K562 (cell line): ENCODE measurements at regions not wholly inside any gene's neighbourhood (a gene's known extent, or its start where the extent isn't known, plus 50 kb on each side); places are given as distances from the start of the nearest gene placed in this dataset.

Source experiments
- FOXA1 ChIP-seq: fragments of 450-650 bp; IDR thresholded peaks from 2 replicates; pipeline ENCODE4 v1.6.1; 2016; ENCODE audit warnings: mild to moderate bottlenecking, borderline replicate concordance
- HNRNPLL ChIP-seq: fragments of 200-400 bp; formaldehyde crosslinking; IDR thresholded peaks from 2 replicates; pipeline ENCODE4 v1.6.1; 2017; ENCODE audit warnings: low read length, low read depth, mild to moderate bottlenecking; ENCODE audit not compliant: poor library complexity, severe bottlenecking
- IRF1 ChIP-seq: sonication (generic); formaldehyde crosslinking; IDR thresholded peaks from 2 replicates; pipeline ENCODE4 v1.8.0; 2022; ENCODE audit warnings: missing genetic modification reagents, mild to moderate bottlenecking, borderline replicate concordance
- POLR2A ChIP-seq: fragments of 450-650 bp; conservative IDR thresholded peaks from 2 replicates; pipeline ENCODE4 v1.6.1; 2016
- POLR2AphosphoS5 ChIP-seq: IDR thresholded peaks from 2 replicates; pipeline ENCODE4 v1.6.1; 2011; ENCODE audit warnings: mild to moderate bottlenecking, low read depth, low read length, moderate library complexity; ENCODE audit not compliant: control insufficient read depth, insufficient read depth
- RFX5 ChIP-seq: IDR thresholded peaks from 2 replicates; pipeline ENCODE4 v1.6.1; 2011; ENCODE audit warnings: low read depth, mild to moderate bottlenecking, improper control_type of control experiment, low read length
- TAF1 ChIP-seq: IDR thresholded peaks from 2 replicates; pipeline ENCODE4 v1.6.1; 2011; ENCODE audit warnings: mild to moderate bottlenecking, low read length, moderate library complexity; ENCODE audit not compliant: insufficient read depth, control insufficient read depth, severe bottlenecking; ENCODE audit errors: extremely low read depth
- ZNF146 ChIP-seq: IDR thresholded peaks from one replicate; pipeline ENCODE4 v1.6.1; 2018; ENCODE audit warnings: missing compliant biosample characterization; ENCODE audit not compliant: unreplicated experiment
- ZNF589 ChIP-seq: fragments of 200-800 bp; sonication (Bioruptor generic); IDR thresholded peaks from 2 replicates; pipeline ENCODE4 v1.6.1; 2016; ENCODE audit warnings: low read depth, missing genetic modification characterization, missing compliant biosample characterization
- TF ChIP-seq, protein P1 (sequence below), 3 experiments: IDR thresholded peaks in 2 of 3; conservative IDR thresholded peaks in 1 of 3; 2 replicates each; pipeline ENCODE4 v1.5.1; 2011 to 2012; ENCODE audit warnings: low read length in 3 of 3, mild to moderate bottlenecking in 3 of 3, control low read depth in 2 of 3, improper control_type of control experiment in 1 of 3, inconsistent platforms in 1 of 3, low read depth in 1 of 3, mixed read lengths in 1 of 3, moderate library complexity in 1 of 3; ENCODE audit not compliant: insufficient read depth in 2 of 3
- TF ChIP-seq, protein P2 (sequence below): sonication (generic); formaldehyde crosslinking; IDR thresholded peaks from 2 replicates; pipeline ENCODE4 v1.9.0; 2022; ENCODE audit warnings: mild to moderate bottlenecking, missing genetic modification reagents
- TF ChIP-seq, protein P3 (sequence below): fragments of 250-450 bp; sonication (Bioruptor Pico); IDR thresholded peaks from 2 replicates; pipeline ENCODE4 v1.4.0; 2020; ENCODE audit warnings: mild to moderate bottlenecking, moderate library complexity

GRCh38 chr12:104864668-104865067 lies 93.4 kb downstream of the SLC41A2 start:
- TF ChIP-seq IRF1 (no peak), POLR2A (no peak), ZNF146 (CRISPR knock-in tag) (no peak), POLR2AphosphoS5 (no peak), RFX5 (no peak), FOXA1 (no peak), HNRNPLL (no peak), ZNF589 (CRISPR knock-in tag) (no peak), TAF1 (no peak)
- TF ChIP-seq, protein P1, sequence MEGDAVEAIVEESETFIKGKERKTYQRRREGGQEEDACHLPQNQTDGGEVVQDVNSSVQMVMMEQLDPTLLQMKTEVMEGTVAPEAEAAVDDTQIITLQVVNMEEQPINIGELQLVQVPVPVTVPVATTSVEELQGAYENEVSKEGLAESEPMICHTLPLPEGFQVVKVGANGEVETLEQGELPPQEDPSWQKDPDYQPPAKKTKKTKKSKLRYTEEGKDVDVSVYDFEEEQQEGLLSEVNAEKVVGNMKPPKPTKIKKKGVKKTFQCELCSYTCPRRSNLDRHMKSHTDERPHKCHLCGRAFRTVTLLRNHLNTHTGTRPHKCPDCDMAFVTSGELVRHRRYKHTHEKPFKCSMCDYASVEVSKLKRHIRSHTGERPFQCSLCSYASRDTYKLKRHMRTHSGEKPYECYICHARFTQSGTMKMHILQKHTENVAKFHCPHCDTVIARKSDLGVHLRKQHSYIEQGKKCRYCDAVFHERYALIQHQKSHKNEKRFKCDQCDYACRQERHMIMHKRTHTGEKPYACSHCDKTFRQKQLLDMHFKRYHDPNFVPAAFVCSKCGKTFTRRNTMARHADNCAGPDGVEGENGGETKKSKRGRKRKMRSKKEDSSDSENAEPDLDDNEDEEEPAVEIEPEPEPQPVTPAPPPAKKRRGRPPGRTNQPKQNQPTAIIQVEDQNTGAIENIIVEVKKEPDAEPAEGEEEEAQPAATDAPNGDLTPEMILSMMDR (IDR thresholded peaks at IDR 0.05 in 2 of 3, conservative IDR thresholded peaks at IDR 0.05 in 1 of 3; ENCODE audit: insufficient read depth in 2 of 3, low read depth in 1 of 3, low read length in 3 of 3) = no peak
- TF ChIP-seq, protein P2, sequence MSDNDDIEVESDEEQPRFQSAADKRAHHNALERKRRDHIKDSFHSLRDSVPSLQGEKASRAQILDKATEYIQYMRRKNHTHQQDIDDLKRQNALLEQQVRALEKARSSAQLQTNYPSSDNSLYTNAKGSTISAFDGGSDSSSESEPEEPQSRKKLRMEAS (CRISPR knock-in tag) = no peak
- TF ChIP-seq, protein P3, sequence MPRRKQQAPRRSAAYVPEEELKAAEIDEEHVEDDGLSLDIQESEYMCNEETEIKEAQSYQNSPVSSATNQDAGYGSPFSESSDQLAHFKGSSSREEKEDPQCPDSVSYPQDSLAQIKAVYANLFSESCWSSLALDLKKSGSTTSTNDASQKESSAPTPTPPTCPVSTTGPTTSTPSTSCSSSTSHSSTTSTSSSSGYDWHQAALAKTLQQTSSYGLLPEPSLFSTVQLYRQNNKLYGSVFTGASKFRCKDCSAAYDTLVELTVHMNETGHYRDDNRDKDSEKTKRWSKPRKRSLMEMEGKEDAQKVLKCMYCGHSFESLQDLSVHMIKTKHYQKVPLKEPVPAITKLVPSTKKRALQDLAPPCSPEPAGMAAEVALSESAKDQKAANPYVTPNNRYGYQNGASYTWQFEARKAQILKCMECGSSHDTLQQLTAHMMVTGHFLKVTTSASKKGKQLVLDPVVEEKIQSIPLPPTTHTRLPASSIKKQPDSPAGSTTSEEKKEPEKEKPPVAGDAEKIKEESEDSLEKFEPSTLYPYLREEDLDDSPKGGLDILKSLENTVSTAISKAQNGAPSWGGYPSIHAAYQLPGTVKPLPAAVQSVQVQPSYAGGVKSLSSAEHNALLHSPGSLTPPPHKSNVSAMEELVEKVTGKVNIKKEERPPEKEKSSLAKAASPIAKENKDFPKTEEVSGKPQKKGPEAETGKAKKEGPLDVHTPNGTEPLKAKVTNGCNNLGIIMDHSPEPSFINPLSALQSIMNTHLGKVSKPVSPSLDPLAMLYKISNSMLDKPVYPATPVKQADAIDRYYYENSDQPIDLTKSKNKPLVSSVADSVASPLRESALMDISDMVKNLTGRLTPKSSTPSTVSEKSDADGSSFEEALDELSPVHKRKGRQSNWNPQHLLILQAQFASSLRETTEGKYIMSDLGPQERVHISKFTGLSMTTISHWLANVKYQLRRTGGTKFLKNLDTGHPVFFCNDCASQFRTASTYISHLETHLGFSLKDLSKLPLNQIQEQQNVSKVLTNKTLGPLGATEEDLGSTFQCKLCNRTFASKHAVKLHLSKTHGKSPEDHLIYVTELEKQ (CRISPR knock-in tag) = no peak
